Fibroblast of mammary gland (primary cell): ENCODE measurements at regions not wholly inside any gene's neighbourhood (a gene's known extent, or its start where the extent isn't known, plus 50 kb on each side); places are given as distances from the start of the nearest gene placed in this dataset.

Source experiments
- DNase-seq: peaks from one replicate; pipeline ENCODE4 v3.0.0-alpha.2; 2010; ENCODE audit warnings: low read depth
- H3K4me3 ChIP-seq: 2 replicates; pipeline ENCODE4 v1.5.1; 2011; ENCODE audit warnings: low read depth, mild to moderate bottlenecking, low read length, moderate library complexity; ENCODE audit not compliant: control insufficient read depth
- CTCF ChIP-seq: conservative IDR thresholded peaks from 2 replicates; pipeline ENCODE4 v1.5.1; 2011; ENCODE audit warnings: low read depth, low read length, inconsistent platforms; ENCODE audit not compliant: control insufficient read depth, insufficient read depth

DNA sequence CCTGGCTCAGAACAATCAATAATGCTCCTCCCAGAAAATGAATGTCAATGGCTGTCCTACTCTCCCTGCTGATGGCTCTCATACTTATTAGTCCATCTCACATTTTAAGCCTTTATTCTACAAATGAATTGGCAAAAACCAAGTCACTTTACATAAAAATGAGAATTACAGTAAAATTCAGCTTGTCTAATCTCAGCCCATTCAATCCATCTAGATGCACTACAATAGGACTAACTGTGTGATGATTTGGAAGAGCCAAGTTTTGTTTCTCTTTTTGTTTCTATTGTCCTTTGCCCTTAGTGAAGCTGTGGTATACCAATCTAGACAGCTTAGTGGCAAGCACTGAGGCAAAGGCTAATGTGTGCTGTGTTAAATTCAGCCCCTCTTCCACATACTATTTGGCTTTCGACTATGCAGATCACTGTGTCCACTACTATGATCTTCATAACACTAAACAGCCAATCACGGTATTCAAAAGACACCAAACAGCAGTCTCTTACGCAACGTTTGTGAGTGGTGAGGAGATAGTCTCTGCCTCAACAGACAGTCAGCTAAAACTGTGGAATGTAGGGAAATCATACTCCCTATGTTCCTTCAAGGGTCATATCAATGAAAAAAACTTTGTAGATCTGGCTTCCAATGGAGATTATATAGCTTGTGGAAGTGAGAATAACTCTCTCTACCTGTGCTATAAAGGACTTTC is 140.8 kb upstream of the ZNF462 start:
- no peak overlapping the region for H3K4me3 ChIP-seq
- DNase-seq = no peak
- TF ChIP-seq CTCF = no peak

DNA sequence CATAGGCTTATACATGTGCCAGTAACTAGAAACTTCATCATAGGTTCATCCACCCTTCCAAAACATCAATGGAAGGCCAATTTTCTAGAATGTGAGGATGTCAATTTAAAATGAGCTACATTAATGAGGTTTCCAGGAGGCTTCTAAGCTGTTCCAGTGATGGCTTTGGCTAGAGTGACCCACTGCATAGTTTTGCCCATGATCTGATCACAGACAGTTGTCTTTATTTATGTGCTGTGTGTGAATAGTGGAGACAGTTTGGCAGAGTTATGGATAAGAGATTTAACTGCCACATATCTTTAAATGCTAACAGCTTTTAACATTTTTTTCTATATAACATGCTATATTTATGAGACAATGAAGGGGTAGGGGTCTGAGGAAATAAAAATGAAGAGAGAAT is 139.0 kb upstream of the ZNF462 start:
- no peak for DNase-seq
- no peak for TF ChIP-seq CTCF
- no peak overlapping the region for H3K4me3 ChIP-seq

- no peak for TF ChIP-seq CTCF
- no peak for DNase-seq
- no peak overlapping the region for H3K4me3 ChIP-seq
These were observed 138.4 kb upstream of the ZNF462 start for GRCh38 chr9:106724566-106724965.

DNA sequence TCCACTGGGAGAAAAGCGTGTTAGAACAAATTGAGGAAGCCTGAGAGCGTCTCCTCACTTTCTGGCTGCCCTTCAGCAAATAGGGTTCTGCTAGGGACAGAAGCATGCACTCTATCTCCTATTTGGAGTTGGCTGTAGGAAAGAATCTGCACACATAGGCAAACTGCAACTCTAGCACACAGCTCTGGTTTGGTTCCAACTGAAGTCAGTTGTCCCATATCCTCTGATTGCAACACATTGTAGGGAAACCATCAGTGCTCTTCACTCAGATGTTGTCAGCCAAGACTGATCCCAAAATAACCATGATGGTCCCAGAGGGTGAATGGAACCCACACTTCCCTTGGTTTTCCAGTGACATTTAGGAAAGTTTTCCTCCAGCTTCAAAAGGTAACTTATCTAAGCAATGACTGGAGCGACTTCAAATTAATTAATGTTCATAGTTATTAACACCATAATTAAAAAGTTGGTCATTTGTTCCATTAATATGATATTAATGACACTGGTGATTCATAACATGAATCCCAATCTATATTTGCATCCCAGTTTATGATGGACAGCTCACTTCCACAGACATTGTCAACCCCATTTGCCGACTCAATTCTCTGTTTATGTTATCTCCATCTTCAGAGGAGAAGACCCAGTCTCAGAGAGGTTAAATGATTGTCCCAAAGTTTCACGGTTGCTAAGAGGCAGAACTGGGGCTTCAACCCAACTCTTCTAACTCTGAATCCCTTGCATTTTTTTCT is 136.7 kb upstream of the ZNF462 start:
- H3K4me3 ChIP-seq = no peak overlapping the region
- no peak for TF ChIP-seq CTCF
- peak; percentile 25 for DNase-seq

GRCh38 chr9:106727969-106728368 is 135.0 kb upstream of the ZNF462 start:
- DNase-seq = no peak
- TF ChIP-seq CTCF = no peak
- H3K4me3 ChIP-seq = no peak overlapping the region

DNA sequence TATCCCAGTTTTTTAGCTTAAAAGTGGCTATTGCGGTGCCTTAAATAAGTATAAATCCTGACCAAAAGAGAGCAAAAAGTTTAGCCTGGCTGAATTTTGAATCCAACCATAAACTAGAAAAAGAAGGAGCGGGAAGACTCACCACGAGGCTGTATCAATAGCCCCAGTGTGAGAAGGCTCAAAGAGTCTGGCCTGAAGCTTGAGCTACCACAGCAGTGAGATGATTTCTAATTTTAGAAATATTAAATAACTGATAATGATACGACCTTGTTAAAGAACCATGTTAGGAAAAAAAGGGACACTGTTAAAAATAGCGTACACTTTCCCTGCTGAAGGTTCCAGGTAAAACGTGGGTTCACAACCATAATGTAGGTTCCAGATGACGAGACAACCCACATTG is 134.1 kb upstream of the ZNF462 start:
- no peak for DNase-seq
- no peak overlapping the region for H3K4me3 ChIP-seq
- no peak for TF ChIP-seq CTCF

DNA sequence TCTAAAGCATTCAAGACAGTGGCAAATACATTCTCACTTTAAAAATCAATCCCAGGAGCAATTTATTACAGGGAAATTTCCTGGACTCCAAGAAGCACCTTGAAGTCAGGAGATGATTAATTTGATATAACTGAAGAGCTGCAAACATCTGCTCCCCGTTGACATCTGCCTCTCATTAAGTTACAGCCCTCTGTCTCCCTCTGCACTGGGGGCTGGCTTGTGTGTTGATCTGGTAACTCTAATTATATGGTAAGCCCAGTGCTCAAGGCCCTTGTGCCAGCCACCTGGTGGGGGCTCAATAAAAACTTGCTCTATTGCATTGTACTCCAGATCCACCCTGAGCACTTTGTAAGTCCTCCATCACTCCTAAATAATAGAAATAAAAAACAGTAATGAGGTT is 131.1 kb upstream of the ZNF462 start:
- no peak for TF ChIP-seq CTCF
- no peak overlapping the region for H3K4me3 ChIP-seq
- no peak for DNase-seq
